ENCODE measurements at regions not wholly inside any gene's neighbourhood (a gene's known extent, or its start where the extent isn't known, plus 50 kb on each side); places are given as distances from the start of the nearest gene placed in this dataset.

DNA sequence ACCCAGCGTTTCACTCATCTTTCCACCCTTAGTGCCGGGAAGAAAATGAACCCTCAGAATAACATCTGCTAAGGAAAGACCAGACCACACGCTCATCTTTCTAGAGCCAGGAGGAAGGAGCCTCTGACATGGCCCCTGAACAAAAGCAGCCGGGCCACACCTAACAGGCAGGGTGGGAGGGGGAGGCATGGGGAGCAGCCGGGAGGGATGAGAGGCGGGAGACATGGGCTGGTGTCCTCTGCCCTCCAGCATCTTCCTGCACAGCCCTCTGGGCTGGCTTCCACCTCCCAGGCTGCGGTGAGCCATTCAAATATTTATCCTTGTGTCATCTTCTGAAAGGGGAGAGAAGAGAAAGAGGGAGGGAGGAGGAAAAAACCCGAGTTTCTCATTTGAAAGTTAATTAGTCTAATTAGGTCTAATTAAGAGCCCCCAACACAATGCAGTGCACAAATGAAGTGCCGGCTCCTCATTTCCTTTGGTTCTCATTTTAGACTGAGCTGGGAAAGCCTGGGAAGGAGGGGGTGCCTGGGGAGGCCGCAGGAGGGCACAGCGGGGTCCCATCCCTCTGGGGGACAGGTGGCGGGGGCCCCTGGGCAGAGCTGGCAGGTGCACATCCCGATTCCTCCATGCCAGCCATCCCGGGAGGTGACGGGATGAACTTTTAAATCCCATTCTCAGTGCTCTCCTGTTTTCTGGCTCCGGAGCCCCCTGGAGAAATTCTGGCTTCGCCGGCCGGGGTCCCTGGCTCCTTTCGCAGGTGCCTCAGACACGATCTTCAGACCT lies 90.5 kb downstream of the ENGASE start:
- H3K27me3 ChIP-seq = peaks cover 0 to 6% of the 10 kb centered on the region in 2 donors
- no peak for TF ChIP-seq POLR2A (IDR thresholded peaks at IDR 0.05)
- TF ChIP-seq, protein P1, sequence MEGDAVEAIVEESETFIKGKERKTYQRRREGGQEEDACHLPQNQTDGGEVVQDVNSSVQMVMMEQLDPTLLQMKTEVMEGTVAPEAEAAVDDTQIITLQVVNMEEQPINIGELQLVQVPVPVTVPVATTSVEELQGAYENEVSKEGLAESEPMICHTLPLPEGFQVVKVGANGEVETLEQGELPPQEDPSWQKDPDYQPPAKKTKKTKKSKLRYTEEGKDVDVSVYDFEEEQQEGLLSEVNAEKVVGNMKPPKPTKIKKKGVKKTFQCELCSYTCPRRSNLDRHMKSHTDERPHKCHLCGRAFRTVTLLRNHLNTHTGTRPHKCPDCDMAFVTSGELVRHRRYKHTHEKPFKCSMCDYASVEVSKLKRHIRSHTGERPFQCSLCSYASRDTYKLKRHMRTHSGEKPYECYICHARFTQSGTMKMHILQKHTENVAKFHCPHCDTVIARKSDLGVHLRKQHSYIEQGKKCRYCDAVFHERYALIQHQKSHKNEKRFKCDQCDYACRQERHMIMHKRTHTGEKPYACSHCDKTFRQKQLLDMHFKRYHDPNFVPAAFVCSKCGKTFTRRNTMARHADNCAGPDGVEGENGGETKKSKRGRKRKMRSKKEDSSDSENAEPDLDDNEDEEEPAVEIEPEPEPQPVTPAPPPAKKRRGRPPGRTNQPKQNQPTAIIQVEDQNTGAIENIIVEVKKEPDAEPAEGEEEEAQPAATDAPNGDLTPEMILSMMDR (IDR thresholded peaks at IDR 0.05) = no peak

DNA sequence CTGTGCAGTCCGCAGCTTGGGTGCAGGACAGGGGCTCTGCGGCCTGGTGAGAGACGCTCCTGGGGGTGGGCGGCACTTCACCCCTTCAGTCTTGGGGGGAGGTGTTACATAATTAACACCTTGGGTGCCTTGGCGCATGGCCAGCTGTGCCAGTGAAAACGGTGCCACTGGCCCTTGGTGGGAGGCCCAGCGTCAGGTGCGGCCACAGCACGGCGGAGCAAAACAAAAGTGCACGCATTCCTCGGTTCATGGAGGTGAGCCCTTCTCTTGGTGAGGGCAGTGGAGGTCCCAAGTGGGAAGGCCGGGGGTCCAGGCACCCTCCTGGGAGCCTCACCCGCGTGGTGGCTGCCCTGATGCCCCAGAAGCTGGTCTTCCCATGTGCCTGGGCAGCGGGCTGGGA lies 89.8 kb downstream of the ENGASE start:
- ATAC-seq (no peak), DNase-seq (no peak)
- no peaks in the 10 kb centered on the region for H3K9me3 ChIP-seq
- intact Hi-C loops (cut with DNase I) = no loop called here
- H3K27ac ChIP-seq = no peak overlapping the region
- WGBS, 2 donors = 72 to 84% methylated on average over 6 to 16 of the region's 16 CpGs
- H3K4me3 ChIP-seq = no peak overlapping the region
- no peaks in the 10 kb centered on the region for H3K36me3 ChIP-seq (replicated peaks in 1 of 2; ENCODE audit: insufficient read depth in 1 of 2, low read depth in 2 of 2)
- H3K27me3 ChIP-seq = peaks cover 0 to 6% of the 10 kb centered on the region in 2 donors
- no peaks in the 10 kb centered on the region for H3K4me1 ChIP-seq
- TF ChIP-seq, protein P1 (IDR thresholded peaks at IDR 0.05) = no peak
- no peak for TF ChIP-seq POLR2A (IDR thresholded peaks at IDR 0.05)

More for the DNA sequence above, 90.5 kb downstream of the ENGASE start:
- 32 to 35% methylated on average over 18 to 20 of the region's 21 CpGs for WGBS, 2 donors
- no peak for DNase-seq
- Histone ChIP-seq H3K4me3 (no peak overlapping the region), H3K9me3 (no peaks in the 10 kb centered on the region), H3K36me3 (replicated peaks in 1 of 2; ENCODE audit: insufficient read depth in 1 of 2, low read depth in 2 of 2) (no peaks in the 10 kb centered on the region), H3K4me1 (no peaks in the 10 kb centered on the region), H3K27ac (no peak overlapping the region)
- no peak for ATAC-seq
- intact Hi-C loops (cut with DNase I) = no loop called here

DNA sequence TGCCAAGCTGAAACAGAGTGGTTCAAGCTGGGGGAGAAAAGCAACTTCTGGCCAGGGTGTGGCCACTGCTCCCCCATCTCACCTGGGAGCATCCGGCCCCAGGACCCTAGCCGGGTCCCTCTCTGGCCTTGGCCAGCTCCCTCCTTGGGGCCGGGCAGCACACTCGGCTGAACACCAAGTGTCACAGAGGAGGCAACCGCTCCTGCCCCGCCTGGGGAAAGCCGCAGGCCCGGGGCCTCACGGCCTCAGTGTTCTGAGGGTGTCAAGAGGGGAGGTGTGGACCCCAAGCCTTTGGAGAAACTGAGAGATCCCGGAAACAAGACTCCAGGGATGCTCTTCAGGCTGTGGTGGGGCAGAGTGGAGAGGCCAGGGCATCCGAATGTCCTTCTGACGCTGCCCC lies 88.4 kb downstream of the ENGASE start:
- DNase-seq (no peak), ATAC-seq (no peak)
- Histone ChIP-seq H3K27me3 (peaks cover 0 to 6% of the 10 kb centered on the region in 2 donors), H3K9me3 (no peaks in the 10 kb centered on the region), H3K4me3 (no peak overlapping the region), H3K36me3 (replicated peaks in 1 of 2; ENCODE audit: insufficient read depth in 1 of 2, low read depth in 2 of 2) (no peaks in the 10 kb centered on the region), H3K4me1 (no peaks in the 10 kb centered on the region), H3K27ac (no peak overlapping the region)
- 39 to 54% methylated on average over 7 to 11 of the region's 12 CpGs for WGBS, 2 donors
- intact Hi-C loops (cut with DNase I) = no loop called here
- TF ChIP-seq, protein P1 (IDR thresholded peaks at IDR 0.05) = no peak
- no peak for TF ChIP-seq POLR2A (IDR thresholded peaks at IDR 0.05)

DNA sequence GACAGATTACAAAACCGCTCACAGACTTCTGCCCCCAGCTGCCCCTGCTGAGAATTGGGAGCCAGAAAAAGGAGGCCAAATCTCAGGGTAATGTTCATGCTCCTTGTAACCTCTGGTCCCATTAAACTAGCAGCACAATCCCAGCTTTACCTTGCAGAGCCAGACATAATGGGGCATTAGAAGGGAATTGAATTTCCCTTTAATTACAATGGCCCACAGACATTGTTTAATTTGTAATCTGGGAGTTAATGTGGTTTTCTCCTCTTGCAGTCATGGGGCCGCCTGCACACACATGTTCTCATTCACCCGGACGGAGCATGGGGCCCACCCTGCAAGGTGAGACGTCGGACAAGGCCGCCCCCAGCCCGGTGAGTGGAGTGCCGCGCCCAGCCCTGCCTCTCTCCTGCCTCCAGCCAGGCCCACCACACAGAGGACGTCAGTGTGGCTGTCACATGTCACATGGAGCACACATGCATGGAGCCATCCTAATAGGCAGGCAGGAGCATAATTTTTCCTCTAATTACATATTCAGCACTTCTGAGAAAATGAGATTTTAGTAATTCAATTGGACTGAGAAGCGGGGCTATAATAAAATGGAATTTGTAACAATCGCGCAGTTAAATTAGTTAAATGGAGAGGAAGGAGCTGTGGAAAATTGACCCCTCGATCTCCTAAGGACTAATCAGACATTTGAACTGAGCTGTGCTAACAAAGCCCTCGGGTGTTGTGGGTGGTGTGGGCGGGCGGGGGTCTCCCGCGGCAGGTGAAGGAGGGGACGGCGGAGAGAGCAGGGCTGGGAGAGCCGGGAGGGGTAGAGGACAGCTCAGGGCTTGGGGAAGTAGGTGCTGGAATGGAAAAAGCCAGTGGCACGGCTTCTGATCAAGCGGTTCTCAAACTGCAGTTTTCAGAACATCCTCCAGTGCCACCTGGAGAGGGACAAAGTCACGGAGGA lies 87.7 kb downstream of the ENGASE start:
- WGBS, 2 donors = 47 to 49% methylated on average over 25 to 26 of the region's 26 CpGs
- H3K27me3 ChIP-seq = peaks cover 0 to 6% of the 10 kb centered on the region in 2 donors

More for the DNA sequence above, 87.7 kb downstream of the ENGASE start:
- Histone ChIP-seq H3K9me3 (no peaks in the 10 kb centered on the region), H3K36me3 (replicated peaks in 1 of 2; ENCODE audit: insufficient read depth in 1 of 2, low read depth in 2 of 2) (no peaks in the 10 kb centered on the region), H3K4me3 (no peak overlapping the region), H3K27ac (no peak overlapping the region), H3K4me1 (no peaks in the 10 kb centered on the region)
- ATAC-seq (no peak), DNase-seq (no peak)
- TF ChIP-seq POLR2A (IDR thresholded peaks at IDR 0.05) = no peak
- TF ChIP-seq, protein P1 (IDR thresholded peaks at IDR 0.05) = no peak
- intact Hi-C loops (cut with DNase I) = no loop called here

All from body of pancreas (tissue), 4 donors.